Activated CD4-positive, alpha-beta T cell treated with anti-CD3 and anti-CD28 coated beads for 36 hours (primary cell): ENCODE measurements at regions not wholly inside any gene's neighbourhood (a gene's known extent, or its start where the extent isn't known, plus 50 kb on each side); places are given as distances from the start of the nearest gene placed in this dataset.

Source experiments
- ATAC-seq: fragments of 200-7000 bp; cut with Tn5 transposase; one replicate; pipeline ENCODE4 v1.10.0; 2021; ENCODE audit warnings: mild to moderate bottlenecking, moderate library complexity
- CTCF ChIA-PET: fragments of 350-600 bp; sonication (Branson Sonifier 250); formaldehyde crosslinking; loops from one replicate; lab custom pipeline; 2021; ENCODE audit warnings: antibody characterized with exemption; lab: Charles Lee
- POLR2A ChIA-PET: fragments of 350-600 bp; sonication (Branson Sonifier 250); formaldehyde crosslinking; loops from one replicate; lab custom pipeline; 2021; ENCODE audit warnings: antibody characterized with exemption, inconsistent platforms; lab: Charles Lee
- DNase-seq: peaks from one replicate; pipeline ENCODE4 v3.0.0-alpha.2; 2020
- H3K27ac Mint-ChIP-seq: one replicate; pipeline ENCODE4 v1.8.0; 2021; ENCODE audit warnings: mixed read lengths
- H3K27me3 Mint-ChIP-seq: one replicate; pipeline ENCODE4 v1.8.0; 2021; ENCODE audit warnings: mixed read lengths
- H3K36me3 Mint-ChIP-seq: one replicate; pipeline ENCODE4 v1.8.0; 2021; ENCODE audit warnings: low read depth, mixed read lengths
- H3K4me1 Mint-ChIP-seq: one replicate; pipeline ENCODE4 v1.8.0; 2021; ENCODE audit warnings: mixed read lengths
- H3K4me3 Mint-ChIP-seq: one replicate; pipeline ENCODE4 v1.8.0; 2021; ENCODE audit warnings: mild to moderate bottlenecking, moderate library complexity, mixed read lengths
- H3K9me3 Mint-ChIP-seq: one replicate; pipeline ENCODE4 v1.8.0; 2021; ENCODE audit warnings: low read depth, mixed read lengths
- intact Hi-C, 2 experiments: fragments of 100-400 bp; cut with DNase I in 1 of 2; cut with micrococcal nuclease in 1 of 2; formaldehyde crosslinking; loops; one replicate each; pipeline versions ENCODE4 v1.14.2 to v1.15.1; 2022 to 2024; cut with DNase I, micrococcal nuclease

DNA sequence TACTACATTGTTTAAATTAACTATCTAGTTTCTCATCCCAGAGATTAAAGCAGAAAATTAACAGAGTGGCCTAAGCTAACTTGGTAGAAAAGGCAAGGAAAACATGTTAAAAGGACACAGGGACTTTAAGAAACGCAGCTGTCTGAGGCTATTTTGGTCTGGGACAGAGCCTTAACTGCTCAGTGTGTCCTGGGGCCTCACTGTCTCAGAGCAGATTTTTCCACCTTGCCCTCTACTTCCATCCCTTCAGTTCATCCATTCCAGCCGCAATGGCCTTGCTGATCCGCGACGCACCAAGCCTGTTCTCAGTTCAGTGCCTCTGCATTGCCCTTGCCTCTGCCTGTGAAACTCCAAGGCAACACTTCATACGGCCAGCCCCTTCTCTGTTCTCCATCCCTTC, 114.9 kb upstream of the OSR1 start:
- Mint-ChIP-seq H3K9me3 (no peaks in the 10 kb centered on the region), H3K4me3 (no peak overlapping the region), H3K27me3 (peaks cover 23% of the 10 kb centered on the region), H3K27ac (no peak overlapping the region), H3K36me3 (no peaks in the 10 kb centered on the region), H3K4me1 (peaks cover 13% of the 10 kb centered on the region)
- POLR2A ChIA-PET, result interaction anchor here (0.9 kb wide), 1 partner anchor 10 kb away, joined by 3 read pairs; no protein-coding TSS in a partner anchor
- ATAC-seq, result no peak
- intact Hi-C loops, result no loop called here
- CTCF ChIA-PET, result no interaction called here
- no peak for DNase-seq

DNA sequence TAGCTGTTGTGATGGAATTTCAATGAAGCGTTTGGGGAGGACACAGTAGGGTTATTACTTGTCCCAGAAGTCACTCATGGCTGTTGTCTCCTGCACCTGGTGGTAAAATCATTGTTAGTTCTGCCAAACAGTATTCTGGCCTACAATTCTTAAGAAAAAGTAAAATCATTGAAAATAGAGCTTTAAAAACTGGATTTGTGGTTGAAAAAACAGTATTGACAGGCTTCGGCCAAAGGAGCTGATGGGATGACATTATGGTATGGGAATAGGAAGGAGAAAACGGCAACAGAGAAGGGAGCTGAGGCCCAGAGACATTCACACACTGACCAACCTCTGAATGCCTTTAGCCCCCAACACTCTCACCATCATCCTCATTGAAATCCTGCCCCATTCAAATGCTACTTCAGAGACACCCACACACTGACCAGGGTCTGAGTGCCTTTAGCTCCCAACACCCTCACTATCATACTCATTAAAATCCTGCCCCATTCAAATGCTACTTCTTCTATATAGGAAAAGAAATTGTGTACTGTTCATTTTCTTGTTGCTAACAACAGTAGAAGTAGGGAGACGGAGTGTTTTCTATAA, 114.1 kb upstream of the OSR1 start:
- Mint-ChIP-seq H3K27ac (no peak overlapping the region), H3K27me3 (peaks cover 20% of the 10 kb centered on the region), H3K4me3 (no peak overlapping the region), H3K4me1 (peaks cover 13% of the 10 kb centered on the region), H3K9me3 (no peaks in the 10 kb centered on the region), H3K36me3 (no peaks in the 10 kb centered on the region)
- intact Hi-C loops, result no loop called here
- POLR2A ChIA-PET, result interaction anchor here (0.9 kb wide), 1 partner anchor 9 kb away, joined by 3 read pairs; no protein-coding TSS in a partner anchor
- ATAC-seq (no peak), DNase-seq (no peak)
- CTCF ChIA-PET, result no interaction called here

DNA sequence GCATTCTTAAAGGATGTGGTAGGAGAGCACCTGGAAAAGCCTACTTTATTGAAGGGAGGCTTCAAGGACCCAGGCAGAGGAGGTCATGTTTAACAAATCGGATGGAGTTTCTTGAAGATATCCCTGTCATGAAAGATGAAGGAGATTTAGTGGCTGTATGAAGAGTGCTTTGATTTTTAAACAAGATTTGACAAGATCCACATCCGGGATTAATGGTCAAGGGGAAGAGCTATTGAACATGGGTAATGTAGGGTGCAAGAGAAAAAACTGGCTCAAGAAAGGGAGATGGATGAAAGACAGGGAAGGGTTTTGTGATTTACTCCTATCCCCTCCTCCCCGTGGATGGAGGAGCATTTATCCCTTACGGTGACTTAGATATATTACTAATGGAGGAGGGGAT, 113.1 kb upstream of the OSR1 start:
- H3K4me3 Mint-ChIP-seq, result no peak overlapping the region
- DNase-seq (no peak), ATAC-seq (no peak)
- no peaks in the 10 kb centered on the region for H3K9me3 Mint-ChIP-seq
- H3K4me1 Mint-ChIP-seq, result peaks cover 13% of the 10 kb centered on the region
- intact Hi-C loops, result no loop called here
- ChIA-PET POLR2A (no interaction called here), CTCF (no interaction called here)
- H3K36me3 Mint-ChIP-seq, result no peaks in the 10 kb centered on the region
- no peak overlapping the region for H3K27ac Mint-ChIP-seq
- H3K27me3 Mint-ChIP-seq, result peaks cover 17% of the 10 kb centered on the region

DNA sequence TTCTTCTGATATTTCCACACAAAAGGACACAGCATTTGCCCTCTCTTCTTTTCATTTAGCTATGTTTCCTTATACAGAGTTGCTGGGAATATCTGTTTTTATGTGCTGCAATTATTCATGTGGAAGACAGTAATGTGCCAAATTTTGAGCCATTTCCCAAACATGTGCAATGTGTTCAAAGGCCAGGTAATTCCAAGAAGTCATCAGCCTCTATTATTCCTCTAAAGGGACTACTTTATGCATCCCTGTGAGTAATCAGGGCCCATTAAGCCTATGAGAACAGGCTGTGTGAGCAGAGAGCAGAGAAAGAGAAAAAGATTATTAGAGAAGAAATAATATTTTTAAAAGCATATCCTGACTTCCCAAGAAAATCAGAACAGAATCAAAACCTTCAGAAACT, 107.6 kb upstream of the OSR1 start:
- intact Hi-C loops, result no loop called here
- H3K27ac Mint-ChIP-seq, result no peak overlapping the region
- no peak overlapping the region for H3K4me3 Mint-ChIP-seq
- ATAC-seq (no peak), DNase-seq (no peak)
- CTCF ChIA-PET, result interaction anchor here (1.2 kb wide), 1 partner anchor 9 kb away, joined by 4 read pairs; no protein-coding TSS in a partner anchor
- no peaks in the 10 kb centered on the region for H3K4me1 Mint-ChIP-seq
- POLR2A ChIA-PET, result no interaction called here
- peaks cover 13% of the 10 kb centered on the region for H3K27me3 Mint-ChIP-seq
- H3K36me3 Mint-ChIP-seq, result no peaks in the 10 kb centered on the region
- H3K9me3 Mint-ChIP-seq, result no peaks in the 10 kb centered on the region

DNA sequence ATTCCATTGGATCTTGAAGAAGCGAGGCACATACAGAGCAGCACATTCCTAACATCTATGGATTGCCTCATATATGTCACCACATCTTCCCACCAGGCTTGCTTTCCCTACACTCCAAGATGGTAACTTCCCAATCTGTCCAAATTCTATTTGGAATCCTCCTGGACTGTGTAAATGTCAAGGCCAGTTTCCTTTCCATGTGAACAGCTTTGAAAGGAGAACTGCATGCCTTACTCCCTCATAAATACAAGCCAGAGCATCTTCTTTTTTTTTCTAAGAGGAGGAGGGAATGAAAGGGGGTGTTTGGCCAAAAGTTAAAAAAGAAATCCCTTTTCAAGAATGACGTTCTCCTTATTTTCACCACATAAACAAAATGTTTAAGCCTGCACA, 103.8 kb upstream of the OSR1 start:
- ChIA-PET POLR2A (no interaction called here), CTCF (no interaction called here)
- no peak for DNase-seq
- intact Hi-C loops, result no loop called here
- H3K36me3 Mint-ChIP-seq, result no peaks in the 10 kb centered on the region
- ATAC-seq, result no peak
- no peaks in the 10 kb centered on the region for H3K4me1 Mint-ChIP-seq
- no peak overlapping the region for H3K27ac Mint-ChIP-seq
- no peaks in the 10 kb centered on the region for H3K9me3 Mint-ChIP-seq
- H3K4me3 Mint-ChIP-seq, result no peak overlapping the region
- peaks cover 15% of the 10 kb centered on the region for H3K27me3 Mint-ChIP-seq

DNA sequence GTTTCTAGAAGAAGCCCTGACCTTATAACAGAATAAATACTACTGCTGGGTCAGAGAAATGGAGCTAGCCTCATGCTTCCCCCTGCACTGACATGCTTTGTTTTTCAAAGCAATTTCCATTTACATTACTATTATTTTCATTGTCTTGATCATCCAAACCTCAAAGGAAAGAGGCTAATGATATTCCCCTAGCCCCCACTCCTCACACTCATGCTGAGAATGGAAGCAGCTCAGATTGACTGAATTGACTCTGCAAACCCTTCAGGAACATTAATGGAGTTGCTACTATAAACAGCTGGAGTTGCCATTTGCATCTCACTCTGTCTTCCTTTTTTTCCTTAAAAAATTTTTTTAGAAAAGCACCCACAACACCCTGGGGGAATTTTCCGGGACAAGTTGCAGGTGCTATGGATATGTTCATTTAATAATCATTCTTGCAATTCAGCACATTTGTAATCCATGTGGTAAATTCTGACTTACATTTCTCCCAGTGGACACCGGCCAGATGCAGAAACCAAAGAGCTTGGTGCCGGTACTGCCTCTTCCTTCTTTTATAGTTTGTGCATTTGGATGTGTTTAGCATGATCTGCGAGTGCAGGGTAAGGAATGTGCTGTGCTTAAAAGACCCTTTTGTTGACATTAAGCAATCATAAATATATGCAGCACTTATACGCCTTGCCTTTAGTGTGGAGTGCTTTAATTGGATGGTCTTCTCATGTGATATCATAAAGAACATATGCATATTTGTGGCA, 103.3 kb upstream of the OSR1 start:
- Mint-ChIP-seq H3K9me3 (no peaks in the 10 kb centered on the region), H3K27ac (no peak overlapping the region), H3K27me3 (peaks cover 13% of the 10 kb centered on the region), H3K4me1 (no peaks in the 10 kb centered on the region), H3K36me3 (no peaks in the 10 kb centered on the region), H3K4me3 (no peak overlapping the region)
- DNase-seq, result no peak
- no peak for ATAC-seq
- CTCF ChIA-PET, result no interaction called here
- POLR2A ChIA-PET, result no interaction called here
- intact Hi-C loops, result no loop called here

DNA sequence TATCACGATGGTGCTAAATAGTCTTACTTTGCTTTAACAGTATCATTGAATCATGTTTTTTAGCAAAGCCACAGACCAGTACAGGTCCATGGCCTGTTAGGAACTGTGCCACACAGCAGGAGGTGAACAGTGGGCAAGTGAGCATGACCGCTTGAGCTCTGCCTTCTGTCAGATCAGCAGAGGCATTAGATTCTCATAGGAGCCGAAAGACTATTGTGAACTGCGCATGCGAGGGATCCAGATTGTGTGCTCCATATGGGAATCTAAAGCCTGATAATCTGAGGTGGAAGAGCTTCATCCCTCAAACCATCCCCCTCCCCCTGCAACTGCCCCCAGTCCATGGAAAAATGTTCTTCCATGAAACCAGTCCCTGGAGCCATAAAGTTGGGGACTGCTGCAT, 102.3 kb upstream of the OSR1 start:
- Mint-ChIP-seq H3K4me3 (no peak overlapping the region), H3K27me3 (peaks cover 13% of the 10 kb centered on the region), H3K4me1 (no peaks in the 10 kb centered on the region), H3K9me3 (no peaks in the 10 kb centered on the region), H3K36me3 (no peaks in the 10 kb centered on the region), H3K27ac (no peak overlapping the region)
- ATAC-seq (no peak), DNase-seq (no peak)
- CTCF ChIA-PET, result no interaction called here
- POLR2A ChIA-PET, result no interaction called here
- intact Hi-C loops, result no loop called here

DNA sequence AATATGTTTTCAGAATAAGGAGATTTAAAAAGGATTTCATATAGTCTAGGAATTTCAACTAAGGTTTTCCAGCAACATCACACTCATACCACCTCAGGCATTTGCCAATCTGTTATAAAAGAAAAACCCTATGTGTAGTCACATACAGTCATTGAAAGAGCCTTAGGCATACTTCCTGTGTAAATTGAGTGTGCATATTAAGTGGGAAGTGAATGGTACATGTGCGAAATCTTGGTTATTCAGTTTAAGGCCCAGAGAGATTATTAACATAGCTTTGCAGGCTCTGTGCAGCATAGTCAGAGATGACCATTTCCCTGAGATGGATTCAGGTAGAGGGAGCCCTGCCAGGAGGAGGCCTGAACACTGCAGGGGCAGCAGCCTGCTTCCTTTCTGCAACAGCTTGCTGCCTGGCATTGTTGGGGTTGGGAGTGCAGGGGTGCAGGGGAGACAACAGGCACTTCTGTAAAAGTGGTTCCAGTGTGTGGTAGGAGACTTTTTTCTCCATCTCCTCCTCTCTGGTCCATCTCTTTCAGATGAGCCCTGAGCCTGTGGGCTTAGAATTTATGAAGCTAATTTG, 100.1 kb upstream of the OSR1 start:
- Mint-ChIP-seq H3K4me1 (no peaks in the 10 kb centered on the region), H3K27me3 (peaks cover 10% of the 10 kb centered on the region), H3K27ac (no peak overlapping the region), H3K36me3 (no peaks in the 10 kb centered on the region), H3K9me3 (peaks cover 2% of the 10 kb centered on the region), H3K4me3 (no peak overlapping the region)
- POLR2A ChIA-PET, result no interaction called here
- DNase-seq (no peak), ATAC-seq (no peak)
- intact Hi-C loops, result no loop called here
- CTCF ChIA-PET, result interaction anchor here (0.8 kb wide), 1 partner anchor 1873 kb away, joined by 3 read pairs; no protein-coding TSS in a partner anchor

DNA sequence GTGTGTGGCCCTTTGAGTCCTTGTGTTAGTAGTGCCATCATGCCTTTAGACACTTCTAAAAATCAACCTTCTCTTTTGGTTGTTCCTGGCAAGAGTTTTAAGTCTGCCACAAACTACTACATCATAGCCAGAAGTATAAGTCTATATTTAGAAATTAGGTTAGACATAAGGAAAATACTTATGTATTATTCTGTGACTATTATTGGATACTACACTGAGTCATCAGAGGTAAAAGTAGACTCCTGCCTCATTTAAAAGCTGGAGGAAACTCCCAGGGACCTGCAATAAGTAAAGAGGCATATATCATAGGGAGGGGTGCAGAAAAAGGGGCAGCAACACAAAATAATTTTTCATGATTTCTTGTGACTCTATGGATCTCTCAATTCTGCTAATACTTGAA, 99.4 kb upstream of the OSR1 start:
- no peak for ATAC-seq
- Mint-ChIP-seq H3K27me3 (peaks cover 6% of the 10 kb centered on the region), H3K36me3 (no peaks in the 10 kb centered on the region), H3K4me3 (no peak overlapping the region), H3K4me1 (no peaks in the 10 kb centered on the region), H3K9me3 (peaks cover 2% of the 10 kb centered on the region), H3K27ac (no peak overlapping the region)
- no peak for DNase-seq
- intact Hi-C loops, result no loop called here
- ChIA-PET CTCF (no interaction called here), POLR2A (no interaction called here)

DNA sequence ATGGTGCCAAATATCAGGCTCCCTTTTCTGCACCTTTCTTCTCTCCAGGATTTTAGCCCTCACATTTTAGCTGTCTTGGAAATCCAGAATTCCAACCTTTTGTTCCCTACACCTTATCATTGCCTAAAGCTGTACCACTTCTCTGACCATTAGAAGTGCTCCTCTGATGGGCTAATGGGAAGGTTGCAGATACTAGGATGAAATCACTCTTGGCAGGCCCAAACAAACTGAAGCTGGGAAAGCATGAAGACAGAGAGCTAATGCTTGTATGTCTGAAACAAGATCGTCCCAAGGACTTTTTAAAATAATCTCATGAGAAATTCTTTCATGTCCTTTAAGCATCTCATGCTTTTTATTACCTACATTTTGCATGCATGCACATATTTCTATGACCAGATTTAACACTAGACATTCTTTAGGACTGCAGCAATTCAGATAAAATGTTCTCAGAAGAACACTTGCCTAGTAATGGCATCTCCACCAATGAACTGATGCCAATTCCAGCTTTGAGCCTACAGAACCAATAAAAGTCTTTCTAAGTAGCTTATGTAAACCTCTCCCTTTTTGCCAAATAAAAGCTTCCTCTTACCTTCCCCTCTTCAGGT, 98.4 kb upstream of the OSR1 start:
- ChIA-PET CTCF (interaction anchor here (0.8 to 1.0 kb wide), 3 partner anchors 9 to 32 kb away, joined by 3 to 4 read pairs (median 4); no protein-coding TSS in a partner anchor), POLR2A (no interaction called here)
- peaks cover 2% of the 10 kb centered on the region for H3K27me3 Mint-ChIP-seq
- H3K36me3 Mint-ChIP-seq, result no peaks in the 10 kb centered on the region
- no peak for ATAC-seq
- no peak overlapping the region for H3K27ac Mint-ChIP-seq
- no peak for DNase-seq
- H3K4me1 Mint-ChIP-seq, result no peaks in the 10 kb centered on the region
- intact Hi-C loops, result no loop called here
- no peak overlapping the region for H3K4me3 Mint-ChIP-seq
- H3K9me3 Mint-ChIP-seq, result peaks cover 2% of the 10 kb centered on the region

DNA sequence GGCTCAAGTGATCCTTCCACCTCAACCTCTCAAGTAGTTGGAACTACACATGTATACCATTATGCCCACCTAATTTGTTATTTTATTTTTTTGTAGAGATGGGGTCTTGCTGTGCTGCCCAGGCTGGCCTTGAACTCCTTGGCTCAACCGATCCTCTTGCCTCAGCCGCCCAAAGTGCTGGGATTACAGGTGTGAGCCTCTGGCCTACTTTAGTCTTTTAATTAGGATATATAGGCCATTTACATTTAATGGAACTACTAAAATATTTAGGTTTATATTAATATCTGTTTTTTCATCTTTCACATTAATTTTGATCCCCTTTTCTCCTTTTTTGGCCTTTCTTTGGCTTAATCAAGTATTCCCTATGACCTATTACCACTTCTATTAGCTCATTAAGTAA, 95.7 kb upstream of the OSR1 start:
- DNase-seq, result no peak
- no peaks in the 10 kb centered on the region for H3K4me1 Mint-ChIP-seq
- no peak for ATAC-seq
- intact Hi-C loops, result no loop called here
- H3K36me3 Mint-ChIP-seq, result no peaks in the 10 kb centered on the region
- POLR2A ChIA-PET, result no interaction called here
- peaks cover 2% of the 10 kb centered on the region for H3K9me3 Mint-ChIP-seq
- peaks cover 3% of the 10 kb centered on the region for H3K27me3 Mint-ChIP-seq
- CTCF ChIA-PET, result interaction anchor here (0.6 kb wide), 1 partner anchor 253 kb away, joined by 3 read pairs; no protein-coding TSS in a partner anchor
- no peak overlapping the region for H3K27ac Mint-ChIP-seq
- no peak overlapping the region for H3K4me3 Mint-ChIP-seq
